Transverse colon (tissue), 4 donors: ENCODE measurements at regions not wholly inside any gene's neighbourhood (a gene's known extent, or its start where the extent isn't known, plus 50 kb on each side); places are given as distances from the start of the nearest gene placed in this dataset.

Experiments
- CTCF ChIP-seq, 5 experiments: fragments of 200-600 bp in 3 of 5; fragments of 450-650 bp in 2 of 5; sonication (generic) in 3 of 5; IDR thresholded peaks; 1 replicate in 2 of 5; 2 replicates in 3 of 5; pipeline ENCODE4 v1.5.1; 2016 to 2017; ENCODE audit warnings: antibody characterized with exemption in 5 of 5, inconsistent platforms in 3 of 5, mild to moderate bottlenecking in 2 of 5, moderate library complexity in 1 of 5
- EP300 ChIP-seq: sonication (generic); formaldehyde crosslinking; IDR thresholded peaks from one replicate; pipeline ENCODE4 v1.6.1; 2017; ENCODE audit warnings: antibody characterized with exemption, low read depth
- POLR2A ChIP-seq: fragments of 450-650 bp; IDR thresholded peaks from one replicate; pipeline ENCODE4 v1.6.1; 2016; ENCODE audit warnings: antibody characterized with exemption, mild to moderate bottlenecking, moderate library complexity
- POLR2AphosphoS5 ChIP-seq, 3 donors: sonication (generic); formaldehyde crosslinking; IDR thresholded peaks; one replicate each; pipeline ENCODE4 v1.6.1; 2016; ENCODE audit warnings: antibody characterized with exemption in 3 of 3

- no peak for TF ChIP-seq POLR2A
- no peak for TF ChIP-seq CTCF (IDR thresholded peaks at IDR 0.05)
- no peak for TF ChIP-seq EP300
- TF ChIP-seq POLR2AphosphoS5 (IDR thresholded peaks at IDR 0.05) = no peak
These were observed 359.1 kb upstream of the SLC35B3 start for GRCh38 chr6:8794420-8794819.
